Stimulated activated CD8-positive, alpha-beta memory T cell treated with anti-CD3 and anti-CD28 coated beads, Interleukin-4, amount 100 ng/mL, for 24 hours (primary cell): ENCODE measurements at regions not wholly inside any gene's neighbourhood (a gene's known extent, or its start where the extent isn't known, plus 50 kb on each side); places are given as distances from the start of the nearest gene placed in this dataset.

Experiments
- DNase-seq: peaks from one replicate; pipeline ENCODE4 v3.0.0-alpha.2; 2020; ENCODE audit warnings: low read depth

- no peak for DNase-seq
Measured at GRCh38 chr2:120440521-120441350, 94.8 kb downstream of the INHBB start.

DNA sequence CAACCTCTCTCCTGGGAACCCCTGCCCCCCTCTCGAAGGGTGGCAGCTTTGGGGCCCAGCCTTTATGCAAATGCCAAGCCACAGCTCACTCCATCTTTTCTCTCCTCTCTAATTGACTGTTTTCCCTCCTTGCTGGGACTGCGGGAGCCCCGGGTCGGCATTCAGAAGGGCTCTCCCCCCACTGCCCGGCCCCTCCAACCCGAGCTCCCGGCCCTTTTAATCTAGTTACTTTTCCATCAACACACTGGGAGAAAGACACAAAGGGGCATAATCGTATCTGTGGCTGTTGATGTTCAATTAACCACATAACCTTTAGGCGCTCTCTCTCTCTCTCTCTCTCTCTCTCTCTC lies 95.4 kb downstream of the INHBB start:
- DNase-seq = no peak

DNA sequence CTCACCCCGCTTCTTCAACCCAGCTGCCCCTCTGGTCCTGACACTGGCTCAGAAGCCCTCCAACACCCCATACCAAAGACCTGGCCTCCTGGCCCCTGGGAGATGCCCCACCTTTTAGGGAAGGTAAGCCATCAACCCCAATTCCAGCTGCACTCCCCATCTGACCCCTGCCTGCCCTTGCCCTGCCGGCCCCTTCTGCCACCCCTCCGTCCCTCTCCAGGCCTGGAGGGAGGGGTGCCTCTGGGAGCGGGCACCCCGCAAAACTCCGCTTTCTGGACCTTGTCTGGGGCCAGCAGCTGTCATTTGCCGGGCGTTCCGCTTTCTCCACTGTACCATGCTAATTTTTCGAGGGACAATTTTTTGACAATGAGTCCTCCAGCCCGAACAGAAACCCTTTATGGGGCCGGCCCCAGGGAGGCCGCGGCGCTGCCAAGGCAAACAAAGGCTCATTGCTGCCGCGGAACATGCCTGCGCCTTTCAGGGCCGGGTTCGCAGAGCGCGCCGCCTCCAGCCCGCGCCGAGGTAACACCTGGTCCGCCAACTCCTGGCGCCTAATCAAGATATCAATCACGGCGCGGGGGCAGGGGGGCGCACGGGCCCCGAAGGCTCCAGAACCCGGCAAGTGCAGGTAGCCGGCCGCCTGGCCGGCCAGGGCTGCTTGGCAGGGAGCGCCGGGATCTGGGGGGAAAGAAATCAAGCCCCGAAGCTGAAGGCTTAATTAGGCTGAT lies 96.0 kb downstream of the INHBB start:
- no peak for DNase-seq

GRCh38 chr2:120442541-120442922 lies 96.6 kb downstream of the INHBB start:
- DNase-seq = no peak

DNA sequence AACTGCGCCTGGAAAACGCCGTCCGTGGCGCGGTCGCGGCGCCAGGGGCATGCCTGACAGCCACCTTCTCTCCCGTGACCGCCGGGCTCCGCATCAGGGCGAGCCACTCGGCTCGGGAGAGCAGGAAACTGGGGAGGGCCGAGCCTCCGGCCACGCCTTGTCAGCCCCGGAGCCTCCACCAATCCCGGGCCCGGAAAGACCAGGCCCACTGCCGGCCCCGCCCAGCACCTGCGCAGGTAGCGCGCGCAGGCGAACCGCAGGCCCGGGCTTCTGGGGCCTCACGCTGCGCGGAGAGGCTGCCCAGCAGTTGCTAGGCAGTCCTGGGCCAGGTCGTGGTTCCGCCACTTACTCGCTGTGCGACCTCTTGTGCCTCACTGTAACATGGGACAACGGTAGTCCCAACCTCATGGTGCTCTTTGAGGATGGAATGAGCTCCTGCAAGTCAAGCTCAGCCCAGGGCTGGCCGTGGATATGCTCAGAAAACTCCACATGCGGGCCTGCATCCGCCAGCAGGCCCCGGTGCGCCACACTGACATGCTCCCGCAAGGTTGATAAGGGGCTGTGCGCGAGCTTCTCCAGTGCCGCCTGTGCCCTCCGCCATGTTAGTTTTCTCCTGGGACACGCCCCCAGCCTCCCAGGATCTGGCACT lies 97.1 kb downstream of the INHBB start:
- no peak for DNase-seq

DNA sequence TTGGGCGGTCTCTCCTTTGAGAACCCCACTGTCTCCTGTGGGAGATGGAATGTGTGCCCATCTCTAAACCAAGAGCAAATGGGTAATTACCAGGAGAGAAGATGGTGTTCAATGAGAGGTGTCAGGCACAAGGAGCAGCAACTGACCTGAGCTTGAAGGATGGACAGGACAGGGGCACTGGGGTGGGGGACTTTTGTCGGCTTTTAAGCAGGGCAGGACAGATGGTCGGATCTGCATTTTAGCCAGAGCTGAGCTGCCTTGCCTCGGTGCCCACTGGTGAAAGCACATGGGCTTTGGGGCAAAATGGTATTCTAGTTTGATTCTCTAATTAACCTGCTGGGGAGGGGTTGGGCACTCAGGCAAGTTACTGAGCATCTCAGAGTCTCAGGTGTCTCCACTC lies 98.0 kb downstream of the INHBB start:
- DNase-seq = no peak

DNA sequence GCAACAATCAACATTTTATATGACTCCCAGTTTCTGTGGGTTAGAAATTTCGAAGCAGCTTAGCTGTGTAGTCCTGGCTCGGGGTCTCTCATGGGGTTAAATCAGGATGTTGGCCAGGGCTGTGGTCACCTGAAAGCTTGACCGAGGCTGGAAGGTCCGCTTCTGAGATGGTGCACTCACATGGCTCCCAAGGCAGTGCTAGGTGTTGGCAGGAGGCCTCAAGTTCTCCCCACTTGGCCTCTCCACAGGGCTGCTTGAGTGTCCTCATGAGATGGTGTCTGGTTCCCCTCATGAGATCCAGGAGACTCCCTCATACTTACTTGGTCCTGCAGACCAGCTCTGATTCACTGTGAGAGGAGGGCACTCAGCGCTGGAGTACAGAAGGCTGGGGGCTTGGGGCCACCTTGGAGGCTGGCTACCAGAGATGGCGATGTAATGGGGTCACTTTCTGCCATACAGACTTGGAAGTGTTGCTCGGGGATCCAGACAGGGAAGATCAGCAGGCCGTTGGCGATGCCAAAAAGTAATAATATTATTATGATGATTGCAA lies 98.8 kb downstream of the INHBB start:
- DNase-seq = no peak

GRCh38 chr2:120445449-120446143 lies 99.7 kb downstream of the INHBB start:
- no peak for DNase-seq

DNA sequence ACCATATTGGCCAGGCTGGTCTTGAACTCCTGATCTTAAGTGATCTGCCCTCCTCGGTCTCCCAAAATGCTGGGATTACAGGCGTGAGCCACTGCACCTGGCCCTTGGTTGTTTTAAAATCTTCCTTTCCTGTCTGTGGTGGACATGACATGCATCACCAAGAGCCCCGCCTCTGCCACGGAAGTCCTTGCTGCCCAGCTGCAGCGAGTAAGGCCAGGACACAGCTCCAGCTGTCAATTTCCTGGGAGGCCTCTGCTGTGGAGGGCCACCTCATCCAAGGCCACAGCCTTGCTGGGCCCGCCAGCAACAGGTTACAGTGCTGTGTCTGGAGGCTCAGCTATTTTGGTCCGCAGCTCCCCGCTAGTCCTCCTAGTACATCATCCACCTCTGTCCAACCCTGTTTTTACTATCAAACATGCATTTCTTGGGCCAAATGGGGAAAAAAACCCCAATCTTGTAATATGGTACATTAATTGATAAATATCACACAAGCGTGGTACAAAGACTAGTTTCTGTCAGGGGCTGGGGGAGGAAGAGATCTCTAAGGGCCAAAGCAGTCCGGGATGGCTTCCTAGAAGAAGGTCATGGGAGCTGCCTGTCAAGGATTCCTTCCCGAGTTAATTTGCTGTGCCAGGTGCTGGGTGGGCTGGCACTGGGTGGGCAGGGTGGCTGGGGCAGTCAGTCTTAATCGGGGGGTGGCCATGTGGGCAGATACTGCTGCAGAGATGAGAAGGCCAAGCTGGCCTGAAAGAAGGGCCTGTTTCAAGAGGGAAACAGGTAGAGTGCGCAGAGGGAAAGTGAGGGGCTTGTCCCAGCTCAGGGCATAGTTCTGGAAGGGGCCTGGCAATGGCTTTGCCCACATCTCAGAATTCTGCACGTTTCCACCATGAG lies 100.5 kb downstream of the INHBB start:
- no peak for DNase-seq

- no peak for DNase-seq
Measured at GRCh38 chr2:120447127-120447785, 101.3 kb downstream of the INHBB start.

DNA sequence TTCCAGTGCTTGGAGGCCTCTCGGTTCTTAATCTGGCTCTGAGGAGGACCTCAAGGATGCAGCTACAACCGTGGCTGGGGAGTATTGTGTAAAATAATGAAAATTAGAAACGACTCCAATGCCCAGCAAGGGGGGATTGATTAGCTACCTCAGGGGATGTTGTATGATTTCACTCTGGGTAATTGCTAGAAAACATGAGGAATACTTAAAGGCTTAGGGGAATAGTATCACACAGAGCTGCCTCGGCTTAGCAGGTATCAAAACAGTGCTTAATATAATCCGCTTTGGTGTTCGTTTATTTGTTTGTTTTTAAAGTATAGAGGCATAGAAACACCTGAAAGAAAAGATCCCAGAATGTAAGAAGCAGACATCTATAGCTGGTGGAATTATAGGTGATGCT lies 102.5 kb downstream of the INHBB start:
- no peak for DNase-seq

GRCh38 chr2:120448961-120449810 lies 103.2 kb downstream of the INHBB start:
- DNase-seq = no peak

- DNase-seq = no peak
Measured at GRCh38 chr2:120450196-120450820, 104.4 kb downstream of the INHBB start.

GRCh38 chr2:120451334-120451733 lies 105.4 kb downstream of the INHBB start:
- no peak for DNase-seq

- no peak for DNase-seq
Measured at GRCh38 chr2:120452131-120452530, 106.2 kb downstream of the INHBB start.

- no peak for DNase-seq
Measured at GRCh38 chr2:120452945-120453634, 107.2 kb downstream of the INHBB start.

DNA sequence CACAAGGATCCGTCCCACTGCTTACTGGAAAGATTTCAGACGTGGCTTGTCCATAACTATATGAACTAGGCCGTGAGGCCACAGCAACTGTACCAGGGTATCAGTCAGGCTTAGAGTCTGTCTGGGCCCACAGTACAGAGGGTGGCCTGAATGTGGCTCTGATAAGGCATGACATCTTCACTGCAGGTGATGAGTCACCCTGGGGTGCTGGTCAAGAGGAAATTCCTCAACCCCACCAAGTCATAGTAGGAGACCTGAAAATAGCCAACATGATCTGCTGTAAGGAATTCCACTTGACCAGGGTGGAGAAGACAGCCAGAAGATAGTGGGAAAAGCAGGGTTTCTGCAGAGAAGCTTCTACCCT lies 107.7 kb downstream of the INHBB start:
- no peak for DNase-seq

- no peak for DNase-seq
Measured at GRCh38 chr2:120454654-120455385, 108.9 kb downstream of the INHBB start.
